H9 (cell line): ENCODE measurements at regions not wholly inside any gene's neighbourhood (a gene's known extent, or its start where the extent isn't known, plus 50 kb on each side); places are given as distances from the start of the nearest gene placed in this dataset.

Experiments
- DNase-seq: peaks from one replicate; pipeline ENCODE4 v3.0.0-alpha.2; 2017
- H2AFZ ChIP-seq: one replicate; pipeline ENCODE4 v1.6.1; 2013; ENCODE audit warnings: mild to moderate bottlenecking, low read length, control low read depth, moderate library complexity
- H2AK5ac ChIP-seq: 2 replicates; pipeline ENCODE4 v1.6.1; 2013; ENCODE audit warnings: low read length, control low read depth, mixed read lengths; ENCODE audit not compliant: insufficient read length
- H2BK120ac ChIP-seq: one replicate; pipeline ENCODE4 v1.6.1; 2013; ENCODE audit warnings: low read depth, mild to moderate bottlenecking, low read length, control low read depth, inconsistent platforms; ENCODE audit not compliant: poor library complexity, severe bottlenecking
- H2BK12ac ChIP-seq: 2 replicates; pipeline ENCODE4 v1.6.1; 2013; ENCODE audit warnings: low read length, control low read depth, mixed read lengths, low read depth; ENCODE audit not compliant: insufficient read length
- H2BK15ac ChIP-seq: 2 replicates; pipeline ENCODE4 v1.6.1; 2013; ENCODE audit warnings: low read depth, low read length, control low read depth
- H2BK20ac ChIP-seq: one replicate; pipeline ENCODE4 v1.6.1; 2013; ENCODE audit warnings: low read depth, mild to moderate bottlenecking, low read length, control low read depth, inconsistent platforms; ENCODE audit not compliant: poor library complexity, severe bottlenecking
- H2BK5ac ChIP-seq: 2 replicates; pipeline ENCODE4 v1.6.1; 2013; ENCODE audit warnings: low read length, control low read depth, mixed read lengths; ENCODE audit not compliant: insufficient read length
- H3K14ac ChIP-seq: 2 replicates; pipeline ENCODE4 v1.6.1; 2013; ENCODE audit warnings: low read length, control low read depth; ENCODE audit not compliant: insufficient read depth
- H3K18ac ChIP-seq: 2 replicates; pipeline ENCODE4 v1.6.1; 2013; ENCODE audit warnings: low read depth, mild to moderate bottlenecking, mixed read lengths, low read length, control low read depth; ENCODE audit not compliant: insufficient read length
- H3K23ac ChIP-seq: 2 replicates; pipeline ENCODE4 v1.6.1; 2013; ENCODE audit warnings: low read length, control low read depth, mixed read lengths, low read depth; ENCODE audit not compliant: insufficient read length
- H3K23me2 ChIP-seq: 2 replicates; pipeline ENCODE4 v1.6.1; 2013; ENCODE audit warnings: low read depth, mild to moderate bottlenecking, mixed read lengths, low read length, control low read depth; ENCODE audit not compliant: insufficient read length, poor library complexity, severe bottlenecking
- H3K27ac ChIP-seq: 2 replicates; pipeline ENCODE4 v1.5.1; 2013; ENCODE audit warnings: low read length, control low read depth, mixed read lengths, low read depth; ENCODE audit not compliant: insufficient read length
- H3K27me3 ChIP-seq: 2 replicates; pipeline ENCODE4 v1.6.1; 2013; ENCODE audit warnings: low read length, control low read depth, inconsistent platforms; ENCODE audit not compliant: insufficient read depth
- H3K4ac ChIP-seq: 2 replicates; pipeline ENCODE4 v1.6.1; 2013; ENCODE audit warnings: low read depth, mild to moderate bottlenecking, control low read depth, inconsistent platforms, low read length, moderate library complexity
- H3K4me1 ChIP-seq: 2 replicates; pipeline ENCODE4 v1.6.1; 2013; ENCODE audit warnings: low read length, control low read depth, inconsistent platforms; ENCODE audit not compliant: insufficient read depth
- H3K4me2 ChIP-seq: 2 replicates; pipeline ENCODE4 v1.6.1; 2013; ENCODE audit warnings: low read length, control low read depth, mixed read lengths; ENCODE audit not compliant: insufficient read length, insufficient read depth
- H3K56ac ChIP-seq: 2 replicates; pipeline ENCODE4 v1.6.1; 2013; ENCODE audit warnings: low read depth, mild to moderate bottlenecking, mixed read lengths, low read length, control low read depth; ENCODE audit not compliant: insufficient read length
- H3K79me1 ChIP-seq: 2 replicates; pipeline ENCODE4 v1.6.1; 2013; ENCODE audit warnings: low read depth, mild to moderate bottlenecking, moderate library complexity, low read length, control low read depth, inconsistent platforms; ENCODE audit not compliant: insufficient read depth, poor library complexity, severe bottlenecking
- H3K79me2 ChIP-seq: 2 replicates; pipeline ENCODE4 v1.6.1; 2013; ENCODE audit warnings: low read length, control low read depth, inconsistent platforms; ENCODE audit not compliant: insufficient read depth
- H3K9ac ChIP-seq: 2 replicates; pipeline ENCODE4 v1.6.1; 2013; ENCODE audit warnings: low read length, control low read depth, mixed read lengths; ENCODE audit not compliant: insufficient read length; ENCODE audit errors: extremely low read depth
- H3K9me3 ChIP-seq: one replicate; pipeline ENCODE4 v1.6.1; 2013; ENCODE audit warnings: low read depth, low read length, inconsistent platforms; ENCODE audit not compliant: control insufficient read depth
- H3T11ph ChIP-seq: one replicate; pipeline ENCODE4 v1.6.1; 2013; ENCODE audit warnings: mild to moderate bottlenecking, low read length, control low read depth, inconsistent platforms
- H4K20me1 ChIP-seq: one replicate; pipeline ENCODE4 v1.6.1; 2013; ENCODE audit not compliant: control insufficient read depth, insufficient read length, insufficient read depth
- H4K5ac ChIP-seq: 2 replicates; pipeline ENCODE4 v1.6.1; 2013; ENCODE audit warnings: low read depth, mild to moderate bottlenecking, mixed read lengths, low read length, control low read depth; ENCODE audit not compliant: insufficient read length
- H4K8ac ChIP-seq: replicated peaks from 2 replicates; pipeline ENCODE4 v1.6.1; 2013; ENCODE audit warnings: low read length, control low read depth, mixed read lengths, low read depth; ENCODE audit not compliant: insufficient read length
- H4K91ac ChIP-seq: 2 replicates; pipeline ENCODE4 v1.6.1; 2013; ENCODE audit warnings: low read depth, mild to moderate bottlenecking, moderate library complexity, mixed read lengths, low read length, control low read depth; ENCODE audit not compliant: insufficient read length
- H3K27ac Mint-ChIP-seq, 3 experiments: 2 replicates in 2 of 3; 3 replicates in 1 of 3; pipeline ENCODE4 v1.8.0; 2020 to 2021; ENCODE audit warnings: mixed read lengths in 3 of 3, mild to moderate bottlenecking in 1 of 3, moderate library complexity in 1 of 3
- H3K27me3 Mint-ChIP-seq: 2 replicates; pipeline ENCODE4 v1.8.0; 2021; ENCODE audit warnings: low read depth, mild to moderate bottlenecking, moderate library complexity, mixed read lengths
- H3K36me3 Mint-ChIP-seq, 3 experiments: 2 replicates in 2 of 3; 3 replicates in 1 of 3; pipeline ENCODE4 v1.8.0; 2020 to 2021; ENCODE audit warnings: low read depth in 3 of 3, mixed read lengths in 3 of 3; ENCODE audit not compliant: insufficient read depth in 1 of 3
- H3K4me1 Mint-ChIP-seq, 2 experiments: 2 replicates each; pipeline ENCODE4 v1.8.0; 2020; ENCODE audit warnings: mixed read lengths in 2 of 2
- H3K4me3 Mint-ChIP-seq, 2 experiments: 2 replicates in 1 of 2; 3 replicates in 1 of 2; pipeline ENCODE4 v1.8.0; 2020 to 2021; ENCODE audit warnings: mild to moderate bottlenecking in 2 of 2, mixed read lengths in 2 of 2, moderate library complexity in 1 of 2
- H3K9me3 Mint-ChIP-seq, 2 experiments: 2 replicates in 1 of 2; 3 replicates in 1 of 2; pipeline ENCODE4 v1.8.0; 2020; ENCODE audit warnings: mild to moderate bottlenecking in 2 of 2, mixed read lengths in 2 of 2, moderate library complexity in 1 of 2
- WGBS: extraction: QIAGEN DNeasy Blood & Tissue Kit; methylation state at CpG from one replicate; pipeline ENCODE4 v1.1.7; 2013; ENCODE audit warnings: missing lambda C conversion rate, low lambda C conversion rate, mixed read lengths; ENCODE audit not compliant: insufficient read length; ENCODE audit errors: extremely low coverage; 5-methylcytosine and 5-hydroxymethylcytosine counted together
- TF ChIP-seq, protein P1 (sequence below): fragments of 200-600 bp; sonication (generic); conservative IDR thresholded peaks from 3 replicates; pipeline ENCODE4 v1.8.0; 2021; ENCODE audit warnings: antibody characterized with exemption, mild to moderate bottlenecking

DNA sequence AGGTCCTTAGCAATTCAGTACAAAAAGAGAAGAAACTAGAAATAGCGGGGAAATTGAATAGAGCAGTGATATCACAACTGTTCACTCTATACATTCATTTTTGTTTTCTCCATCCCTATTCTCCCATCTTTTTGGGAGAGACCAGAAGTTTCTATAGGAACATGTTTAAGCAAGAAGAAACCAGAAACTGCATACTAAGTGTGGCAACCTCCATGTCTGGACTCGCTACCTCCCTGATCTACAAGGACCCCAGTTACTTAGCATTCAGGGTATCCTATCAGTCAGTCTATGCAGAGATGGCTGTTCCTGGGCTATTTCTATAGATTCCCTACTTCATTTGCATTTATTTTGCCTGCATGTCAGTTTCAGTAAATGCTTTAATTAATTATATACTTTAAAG lies 178.6 kb downstream of the PHLDA1 start:
- Histone ChIP-seq H3K4me2 (no peak overlapping the region), H4K8ac (no peak overlapping the region), H4K5ac (no peak overlapping the region), H3K79me2 (no peaks in the 10 kb centered on the region), H3K27ac (no peak overlapping the region), H3K56ac (no peak overlapping the region), H2AFZ (no peak overlapping the region), H2AK5ac (no peak overlapping the region), H3T11ph (no peak overlapping the region), H2BK5ac (no peak overlapping the region), H2BK12ac (no peak overlapping the region), H3K23ac (no peak overlapping the region), H3K23me2 (no peaks in the 10 kb centered on the region), H2BK15ac (no peak overlapping the region), H3K27me3 (no peaks in the 10 kb centered on the region), H3K4me1 (peaks cover 3% of the 10 kb centered on the region; the same call in 1 of the 2 replicates), H3K4ac (no peak overlapping the region), H3K79me1 (no peaks in the 10 kb centered on the region), H2BK20ac (no peak overlapping the region), H3K18ac (no peak overlapping the region), H4K91ac (no peak overlapping the region), H4K20me1 (no peaks in the 10 kb centered on the region), H3K9ac (no peak overlapping the region), H2BK120ac (no peak overlapping the region), H3K14ac (no peak overlapping the region), H3K9me3 (no peaks in the 10 kb centered on the region)
- Mint-ChIP-seq H3K27me3 (no peaks in the 10 kb centered on the region), H3K36me3 (no peaks in the 10 kb centered on the region; a peak in 1 of 7 replicates), H3K4me3 (no peak overlapping the region; a peak in 1 of 5 replicates), H3K9me3 (no peaks in the 10 kb centered on the region), H3K27ac (no peak overlapping the region), H3K4me1 (peaks cover 11 to 26% of the 10 kb centered on the region in 2 experiments)
- no CpG with 5 or more reads among the region's 2 CpGs for WGBS
- no peak for DNase-seq
- TF ChIP-seq, protein P1, sequence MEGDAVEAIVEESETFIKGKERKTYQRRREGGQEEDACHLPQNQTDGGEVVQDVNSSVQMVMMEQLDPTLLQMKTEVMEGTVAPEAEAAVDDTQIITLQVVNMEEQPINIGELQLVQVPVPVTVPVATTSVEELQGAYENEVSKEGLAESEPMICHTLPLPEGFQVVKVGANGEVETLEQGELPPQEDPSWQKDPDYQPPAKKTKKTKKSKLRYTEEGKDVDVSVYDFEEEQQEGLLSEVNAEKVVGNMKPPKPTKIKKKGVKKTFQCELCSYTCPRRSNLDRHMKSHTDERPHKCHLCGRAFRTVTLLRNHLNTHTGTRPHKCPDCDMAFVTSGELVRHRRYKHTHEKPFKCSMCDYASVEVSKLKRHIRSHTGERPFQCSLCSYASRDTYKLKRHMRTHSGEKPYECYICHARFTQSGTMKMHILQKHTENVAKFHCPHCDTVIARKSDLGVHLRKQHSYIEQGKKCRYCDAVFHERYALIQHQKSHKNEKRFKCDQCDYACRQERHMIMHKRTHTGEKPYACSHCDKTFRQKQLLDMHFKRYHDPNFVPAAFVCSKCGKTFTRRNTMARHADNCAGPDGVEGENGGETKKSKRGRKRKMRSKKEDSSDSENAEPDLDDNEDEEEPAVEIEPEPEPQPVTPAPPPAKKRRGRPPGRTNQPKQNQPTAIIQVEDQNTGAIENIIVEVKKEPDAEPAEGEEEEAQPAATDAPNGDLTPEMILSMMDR = no peak
